ENCODE measurements at regions not wholly inside any gene's neighbourhood (a gene's known extent, or its start where the extent isn't known, plus 50 kb on each side); places are given as distances from the start of the nearest gene placed in this dataset.

- ATAC-seq (no peak), FAIRE-seq (no peak)
- 83 to 85% methylated on average over 4 of the region's 4 CpGs for WGBS, 2 donors
Measured at GRCh38 chrX:133159205-133159604, 58.9 kb downstream of the TFDP3 start.

DNA sequence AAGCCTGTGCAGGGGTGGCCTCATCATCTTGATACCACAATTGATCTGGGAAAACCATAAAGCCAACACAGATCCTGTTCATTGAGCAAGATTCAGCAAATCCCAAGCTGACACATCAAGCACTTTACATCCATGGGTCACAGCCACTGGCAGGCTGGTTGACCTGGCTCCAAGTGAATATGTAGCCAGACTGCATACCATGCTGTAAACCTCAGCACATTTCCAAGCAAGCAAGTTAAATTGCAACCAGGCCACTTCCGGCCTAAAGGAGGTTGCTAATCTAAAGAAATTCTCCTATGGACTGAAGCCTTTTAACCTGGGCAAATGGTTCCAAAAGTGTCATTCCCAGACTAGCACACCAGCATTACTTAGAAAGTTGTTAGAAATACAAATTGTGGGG is 54.4 kb upstream of the USP26 start:
- Histone ChIP-seq H3K4me3 (no peak overlapping the region), H3K36me3 (no peaks in the 10 kb centered on the region), H3K4me1 (no peaks in the 10 kb centered on the region), H3K9me3 (no peaks in the 10 kb centered on the region), H3K27ac (no peak overlapping the region), H3K27me3 (no peaks in the 10 kb centered on the region)
- 34 to 44% methylated on average over 1 of the region's 1 CpG for WGBS, 2 donors
- DNase-seq: no peak
- intact Hi-C loops (cut with DNase I): no loop called here
- TF ChIP-seq CTCF (IDR thresholded peaks at IDR 0.05): no peak
- no peak for FAIRE-seq
- peak in 3 of 4 donors; percentile 40 to 80 (median 43) for ATAC-seq

More at GRCh38 chrX:133159205-133159604, 58.9 kb downstream of the TFDP3 start:
- intact Hi-C loops (cut with DNase I): no loop called here
- no peak for DNase-seq
- Histone ChIP-seq H3K27ac (no peak overlapping the region), H3K27me3 (peaks cover 0 to 4% (median 0%) of the 10 kb centered on the region in 4 donors), H3K36me3 (no peaks in the 10 kb centered on the region), H3K9me3 (no peaks in the 10 kb centered on the region), H3K4me3 (no peak overlapping the region), H3K4me1 (no peaks in the 10 kb centered on the region)
- TF ChIP-seq CTCF (IDR thresholded peaks at IDR 0.05): no peak

DNA sequence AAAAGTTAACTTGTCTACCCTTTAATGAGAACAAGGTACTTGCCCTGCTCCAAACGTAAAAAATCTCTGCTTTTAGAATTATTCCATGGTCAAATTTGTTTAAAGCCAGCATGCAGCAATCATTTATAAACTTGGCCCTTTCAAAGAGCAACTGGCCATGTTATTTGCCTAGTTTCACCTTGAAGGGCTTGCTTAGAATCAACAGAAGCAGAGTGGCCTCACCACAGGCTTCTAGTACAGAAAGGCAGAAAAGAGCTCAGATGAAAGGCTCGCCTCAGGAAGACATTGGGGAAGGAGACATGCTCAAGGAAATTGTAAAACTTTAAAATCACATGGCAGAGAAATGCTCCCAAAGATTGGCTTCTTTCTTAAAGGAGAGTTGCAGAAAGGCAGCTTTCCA is 53.8 kb upstream of the USP26 start:
- DNase-seq (no peak), FAIRE-seq (no peak), ATAC-seq (peak in 3 of 4 donors; percentile 35 to 72 (median 67))
- no peaks in the 10 kb centered on the region for H3K9me3 ChIP-seq
- H3K36me3 ChIP-seq: no peaks in the 10 kb centered on the region
- no peaks in the 10 kb centered on the region for H3K4me1 ChIP-seq
- H3K27me3 ChIP-seq: no peaks in the 10 kb centered on the region
- H3K27ac ChIP-seq: no peak overlapping the region
- no peak overlapping the region for H3K4me3 ChIP-seq
- no peak for TF ChIP-seq CTCF (IDR thresholded peaks at IDR 0.05)
- intact Hi-C loops (cut with DNase I): no loop called here
- 26 to 53% methylated on average over 2 of the region's 2 CpGs for WGBS, 2 donors
